GM04503 (cell line): ENCODE measurements at regions not wholly inside any gene's neighbourhood (a gene's known extent, or its start where the extent isn't known, plus 50 kb on each side); places are given as distances from the start of the nearest gene placed in this dataset.
"Not testable (repeated sequence)": the region's sequence is repeated elsewhere in the genome, so short reads cannot be mapped to it uniquely, and the experiment has no call there.

Experiments
- DNase-seq: peaks from one replicate; pipeline ENCODE4 v3.0.0-alpha.2; 2012; ENCODE audit warnings: low read depth

DNA sequence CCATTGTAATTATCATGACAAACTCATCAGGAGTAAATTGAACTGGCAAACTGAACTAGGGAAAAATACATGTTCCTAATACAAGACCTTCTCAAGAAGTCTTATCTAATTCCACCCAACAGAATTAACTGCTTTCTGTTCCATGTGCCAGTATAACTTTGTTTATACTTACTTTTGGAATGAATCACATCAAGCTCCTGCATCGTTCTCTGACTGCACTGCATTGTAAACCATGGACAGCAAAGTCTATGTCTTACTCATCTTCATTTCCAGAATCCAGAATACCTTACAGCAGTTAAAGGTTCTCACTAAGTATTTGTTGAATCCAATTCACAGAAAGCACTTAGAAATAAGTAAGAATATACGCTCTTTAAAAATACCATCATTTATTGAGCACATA, 102.8 kb downstream of the PLK2 start:
- DNase-seq = no peak

GRCh38 chr5:58356662-58357061, 103.2 kb downstream of the PLK2 start:
- DNase-seq = no peak

GRCh38 chr5:58354827-58355226, 105.1 kb downstream of the PLK2 start:
- DNase-seq = no peak

- DNase-seq = no peak
Measured at GRCh38 chr5:58353992-58354391, 105.9 kb downstream of the PLK2 start.

- no peak for DNase-seq
Measured at GRCh38 chr5:58351190-58351589, 108.7 kb downstream of the PLK2 start.

- no peak for DNase-seq
Measured at GRCh38 chr5:58348996-58349728, 110.7 kb downstream of the PLK2 start.

- DNase-seq = no peak
Measured at GRCh38 chr5:58346041-58346440, 113.8 kb downstream of the PLK2 start.

DNA sequence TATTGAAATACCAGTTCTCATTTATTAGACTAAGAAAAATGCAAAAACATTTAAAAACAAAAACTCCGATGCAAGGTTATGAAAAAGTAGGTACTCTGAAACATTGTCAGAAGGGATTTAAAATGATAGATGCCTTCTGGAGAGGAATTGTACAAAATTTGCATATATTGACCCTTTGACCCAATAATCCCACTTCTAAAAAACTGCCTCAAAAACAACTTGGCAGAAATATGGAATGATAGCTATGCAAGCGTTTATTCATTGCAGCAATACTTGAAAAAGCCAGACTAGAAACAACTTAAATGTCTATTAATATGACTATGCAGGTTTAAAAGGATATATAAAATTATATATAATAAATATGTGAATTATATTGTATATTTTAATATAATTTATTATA, 118.4 kb downstream of the PLK2 start:
- no peak for DNase-seq

- no peak for DNase-seq
Measured at GRCh38 chr5:58335518-58335917, 124.4 kb downstream of the PLK2 start.

DNA sequence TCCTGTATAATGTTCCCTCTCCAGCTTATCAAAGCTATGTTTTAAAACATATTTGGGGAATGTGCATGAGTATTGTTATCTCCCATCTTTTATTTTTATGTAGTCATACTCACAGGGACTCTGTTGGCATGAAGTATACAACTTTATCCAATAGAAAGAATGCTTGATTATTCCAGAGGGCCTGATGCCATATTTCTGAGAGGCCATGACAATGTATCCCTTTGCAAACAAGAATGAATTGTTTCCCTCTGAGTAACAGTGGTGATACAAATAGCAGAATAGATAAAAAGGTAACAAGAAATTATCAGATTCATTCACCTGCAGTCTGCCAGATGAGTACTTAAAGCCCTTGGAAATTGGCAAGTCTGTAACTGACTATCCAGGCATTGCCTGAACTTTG, 125.9 kb downstream of the PLK2 start:
- DNase-seq = no peak

DNA sequence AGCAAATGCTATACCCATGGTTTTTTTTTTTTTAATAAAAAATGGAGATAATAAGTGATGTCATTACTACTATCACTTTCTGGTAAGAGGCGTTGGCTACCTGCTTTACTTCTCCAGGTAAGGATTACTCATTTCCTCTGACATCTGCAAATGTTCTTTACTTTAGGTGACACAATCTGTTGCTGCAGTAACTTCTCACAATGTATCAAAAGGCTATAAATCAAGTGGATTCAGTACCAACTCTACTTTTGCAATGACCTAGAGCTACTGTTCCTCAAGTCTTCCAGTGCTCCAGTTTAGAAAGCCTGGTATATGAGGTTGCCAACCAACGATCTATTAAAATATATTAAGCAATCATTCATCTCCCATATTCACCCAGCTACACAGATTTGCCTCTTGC, 129.1 kb downstream of the PLK2 start:
- no peak for DNase-seq

DNA sequence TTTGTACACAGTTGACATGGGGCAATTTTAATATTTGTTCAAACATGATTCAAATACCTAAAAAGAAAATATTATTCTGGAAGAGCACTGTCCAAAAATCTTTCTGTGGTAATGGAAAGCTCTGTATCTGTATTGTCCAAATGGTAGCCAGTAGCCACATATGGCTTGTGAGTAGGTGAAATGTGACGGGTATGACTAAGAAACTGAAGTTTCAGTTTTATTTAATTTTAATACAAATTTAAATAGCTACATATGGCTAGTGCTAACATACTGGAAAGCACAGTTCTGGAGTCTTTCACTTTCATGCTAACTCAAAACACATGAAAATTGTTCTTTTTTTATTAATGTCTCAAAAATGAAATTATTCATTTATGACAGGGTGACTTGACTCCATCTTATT, 132.6 kb downstream of the PLK2 start:
- DNase-seq = no peak

DNA sequence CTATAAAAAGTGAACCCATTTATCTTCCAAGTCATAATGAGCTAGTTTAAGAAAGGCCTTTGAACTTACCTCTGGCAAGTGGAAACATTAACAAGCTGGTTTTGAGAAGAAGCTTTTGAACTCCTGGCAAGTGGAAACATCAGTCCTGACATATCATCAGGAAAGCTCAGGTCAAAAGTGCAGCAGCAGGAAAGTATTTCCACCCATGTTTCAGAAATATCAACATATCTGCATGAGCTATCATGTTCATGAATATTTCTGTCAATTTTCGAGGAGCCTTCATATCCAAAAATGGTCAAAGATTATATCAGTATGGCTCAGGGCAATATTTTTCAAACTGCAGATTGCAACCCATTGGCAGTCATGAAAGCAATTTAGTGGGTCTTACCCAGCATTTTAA, 133.9 kb downstream of the PLK2 start:
- DNase-seq = no peak

GRCh38 chr5:58322453-58322852, 137.4 kb downstream of the PLK2 start:
- peak; percentile 18 for DNase-seq

- DNase-seq = peak; percentile 22
Measured at GRCh38 chr5:58318468-58318867, 141.4 kb downstream of the PLK2 start.

- no peak for DNase-seq
Measured at GRCh38 chr5:58317808-58318207, 142.1 kb downstream of the PLK2 start.

DNA sequence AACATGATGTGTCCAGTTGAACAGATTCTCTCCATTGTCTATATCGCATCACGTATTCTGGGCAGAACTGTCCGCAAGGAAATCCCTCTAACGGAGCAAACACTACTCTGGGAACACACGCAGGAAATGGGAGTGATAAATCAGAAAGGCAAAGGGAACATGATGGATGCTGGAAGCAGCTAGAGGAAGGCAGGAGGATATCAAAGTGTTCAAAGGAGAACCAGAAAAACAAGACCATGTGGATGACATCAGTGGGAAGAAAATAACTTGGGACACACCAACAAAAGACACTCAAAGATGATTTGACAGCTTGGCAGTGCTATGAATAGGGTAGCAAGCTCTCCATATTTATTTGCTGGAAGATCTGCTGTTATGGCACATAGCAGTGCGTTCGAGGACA, 142.9 kb downstream of the PLK2 start:
- DNase-seq = no peak

DNA sequence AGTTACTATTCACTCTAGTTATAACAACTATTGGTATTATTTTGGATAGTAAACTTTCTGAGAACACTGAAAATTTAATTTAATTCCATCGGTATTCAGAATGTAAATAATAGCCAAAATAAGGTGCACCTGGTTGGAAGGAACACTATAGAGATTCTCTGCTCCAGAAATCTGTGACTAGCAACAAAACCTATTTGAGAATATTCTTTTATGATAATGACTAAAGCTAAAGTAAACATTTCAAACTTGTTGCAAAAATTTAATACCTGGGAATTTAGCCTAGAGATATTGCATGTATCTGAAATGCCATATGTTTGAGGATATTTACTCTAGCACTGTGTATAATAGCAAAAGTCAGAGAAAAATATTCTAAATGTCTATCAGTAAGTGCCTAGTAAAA, 144.1 kb downstream of the PLK2 start:
- no peak for DNase-seq

DNA sequence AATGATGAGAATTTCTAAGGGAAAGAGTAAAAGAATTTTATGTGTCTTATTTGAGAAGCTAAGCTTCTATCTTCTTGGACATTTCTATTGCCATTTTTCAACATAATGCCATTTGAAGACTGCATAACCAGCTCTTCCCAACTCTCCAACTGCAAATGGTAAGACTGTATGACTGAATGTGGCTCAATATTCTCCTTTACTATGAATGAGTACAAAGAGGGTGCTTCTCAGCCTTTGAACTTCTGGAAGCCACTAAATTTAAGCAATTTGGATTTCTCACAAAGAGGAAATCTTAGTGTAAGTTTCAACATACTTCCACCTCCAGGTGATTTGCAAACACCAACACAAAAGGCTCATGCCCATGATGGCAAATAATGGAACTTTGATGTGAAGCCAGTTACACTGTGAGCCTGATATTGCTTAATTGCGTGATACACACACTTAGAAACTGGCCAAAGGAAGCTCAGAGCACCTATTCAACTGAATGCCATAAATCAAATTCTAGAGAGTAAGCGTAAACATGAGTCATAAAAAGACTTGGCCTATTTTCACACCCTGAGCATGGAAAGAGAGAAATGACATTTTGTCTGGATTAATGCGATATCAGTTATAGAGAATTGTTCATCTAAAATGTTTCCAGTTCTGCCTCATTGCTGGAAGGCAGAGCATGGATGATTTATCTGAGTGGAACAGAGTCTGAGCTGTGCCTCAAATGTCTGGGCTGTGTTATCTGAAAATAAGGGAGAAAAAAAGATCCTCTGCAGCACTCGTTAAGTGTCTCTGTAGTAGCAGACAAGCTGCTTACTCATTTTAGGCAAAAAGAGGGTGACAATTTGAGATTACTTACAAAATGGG, 145.3 kb downstream of the PLK2 start:
- DNase-seq = no peak

DNA sequence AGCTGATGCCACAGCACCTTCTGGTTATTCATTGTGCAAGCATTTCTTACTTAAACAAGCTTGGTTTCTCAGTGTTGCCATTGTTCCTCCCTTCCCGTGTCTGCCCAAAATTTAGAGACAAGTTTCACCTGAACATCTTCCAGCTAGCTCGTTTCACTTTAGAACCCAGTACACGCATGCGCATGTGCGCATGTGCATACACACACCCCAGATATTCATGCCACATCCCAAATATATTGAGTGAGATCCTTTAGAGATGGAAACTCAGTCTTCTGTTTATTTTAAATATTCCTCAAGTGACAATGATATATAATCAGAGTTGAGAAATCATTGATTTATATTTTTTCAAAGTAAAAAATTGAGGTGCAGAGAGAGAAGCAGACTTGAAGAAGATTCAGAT, 147.6 kb downstream of the PLK2 start:
- no peak for DNase-seq

DNA sequence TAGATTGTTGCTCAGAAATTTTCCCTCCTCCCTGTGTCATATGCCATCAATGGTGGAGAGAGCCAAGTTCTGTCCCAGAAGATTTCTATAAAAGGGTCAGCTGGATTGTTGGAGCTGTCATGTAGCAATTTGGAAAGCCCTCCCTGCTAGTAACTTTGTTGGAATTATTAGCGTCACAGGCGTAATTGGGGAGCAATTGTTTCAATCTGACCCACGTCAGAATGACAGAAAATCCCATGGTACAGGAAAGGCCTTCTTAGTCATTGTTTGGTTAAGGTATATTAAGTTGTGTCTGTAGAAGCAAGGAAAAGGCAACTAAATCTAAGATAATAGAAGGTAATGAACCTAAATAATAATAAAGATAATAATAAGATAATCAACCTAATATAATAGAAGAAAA, 148.4 kb downstream of the PLK2 start:
- DNase-seq = no peak

DNA sequence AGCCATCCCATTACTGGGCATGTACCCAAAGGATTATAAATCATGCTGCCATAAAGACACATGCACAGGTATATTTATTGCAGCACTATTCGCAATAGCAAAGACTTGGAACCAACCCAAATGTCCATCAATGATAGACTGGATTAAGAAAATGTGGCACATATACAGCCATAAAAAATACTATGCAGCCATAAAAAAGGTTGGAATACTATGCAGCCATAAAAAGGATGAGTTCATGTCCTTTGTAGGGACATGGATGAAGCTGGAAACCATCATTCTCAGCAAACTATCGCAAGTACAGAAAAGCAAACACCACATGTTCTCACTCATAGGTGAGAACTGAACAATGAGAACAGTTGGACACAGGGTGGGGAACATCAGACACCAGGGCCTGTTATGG, 151.5 kb downstream of the PLK2 start:
- DNase-seq = not testable (repeated sequence)

DNA sequence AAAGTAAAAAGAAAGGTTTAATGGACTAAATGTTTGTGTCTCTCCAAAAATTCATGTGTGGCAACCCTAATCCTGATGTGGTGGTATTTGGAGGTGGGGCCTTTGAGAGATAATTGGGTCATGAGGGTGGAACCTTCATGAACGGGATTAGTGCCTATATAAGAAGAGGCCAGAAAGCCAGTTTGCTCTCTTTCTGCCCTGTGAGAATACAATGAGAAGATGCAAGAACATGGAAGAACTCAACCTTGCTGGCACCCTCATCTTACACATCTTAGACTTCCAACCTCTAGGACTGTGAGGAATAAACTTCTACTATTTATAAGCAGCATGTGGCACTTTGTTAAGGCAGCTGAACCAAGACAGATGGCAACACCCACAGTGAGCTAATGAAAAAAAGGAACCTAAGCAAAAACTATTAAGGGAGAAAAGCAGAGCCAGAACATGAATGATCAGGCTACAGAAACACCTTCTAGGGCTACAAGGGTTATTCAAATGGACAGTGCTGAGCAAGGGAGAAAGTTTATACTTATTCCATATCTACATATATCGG, 159.5 kb downstream of the PLK2 start:
- DNase-seq = no peak
